GM18519 (cell line): ENCODE measurements at regions not wholly inside any gene's neighbourhood (a gene's known extent, or its start where the extent isn't known, plus 50 kb on each side); places are given as distances from the start of the nearest gene placed in this dataset.

Experiments used
- ATAC-seq: cut with Tn5 transposase; IDR thresholded peaks from one replicate; pipeline ENCODE4 v1.9.1; 2021; ENCODE audit warnings: mild to moderate bottlenecking, moderate library complexity; ENCODE audit not compliant: unreplicated experiment, low FRiP score

DNA sequence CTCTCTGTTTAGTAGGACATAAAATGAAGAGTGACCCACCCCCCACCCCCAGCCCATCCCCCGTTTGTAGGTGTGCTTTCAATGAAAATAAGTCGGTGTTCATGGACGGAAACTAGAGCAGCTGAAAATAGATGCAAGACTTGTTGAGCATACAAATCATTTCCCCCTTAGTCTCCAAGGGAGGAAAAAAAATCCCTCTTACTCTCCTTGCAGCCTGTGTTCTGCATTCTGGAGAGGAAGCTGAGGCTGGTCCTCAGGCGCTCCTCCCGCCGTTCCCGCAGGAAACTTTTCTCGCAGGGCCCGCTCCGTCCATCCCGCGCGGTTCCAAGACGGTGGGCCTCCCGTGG lies 259.0 kb upstream of the E2F7 start:
- ATAC-seq: no peak

DNA sequence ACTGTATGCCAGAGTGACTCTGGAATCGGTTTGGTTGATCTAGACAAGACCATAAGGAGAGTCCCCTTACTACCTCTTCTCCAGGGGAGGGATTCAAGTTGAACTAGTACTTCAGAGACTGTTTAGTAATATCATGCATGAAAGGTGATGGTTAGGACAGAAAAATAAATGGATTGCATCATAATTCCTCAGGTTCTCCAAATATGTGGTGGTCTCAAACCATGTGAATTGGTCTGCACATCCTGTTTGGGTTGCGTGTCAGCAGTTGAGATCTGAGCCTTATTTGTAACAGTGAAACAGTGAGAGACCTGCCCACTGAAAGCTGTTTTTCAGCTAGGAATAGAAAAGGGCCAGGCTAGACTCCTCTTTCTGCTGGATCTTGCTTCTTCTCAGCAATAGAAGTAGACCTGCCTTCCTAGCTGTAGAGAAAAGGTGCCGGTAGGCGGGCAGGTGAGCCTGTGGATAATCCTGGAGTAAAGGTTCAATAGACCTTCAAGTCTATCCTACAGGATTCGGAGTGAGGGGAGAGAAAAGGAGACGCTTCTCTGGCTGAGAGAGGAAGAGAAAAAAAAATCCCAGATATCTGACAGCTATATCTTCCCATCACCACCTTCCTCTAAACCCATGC lies 258.5 kb upstream of the E2F7 start:
- ATAC-seq: peak; percentile 29

DNA sequence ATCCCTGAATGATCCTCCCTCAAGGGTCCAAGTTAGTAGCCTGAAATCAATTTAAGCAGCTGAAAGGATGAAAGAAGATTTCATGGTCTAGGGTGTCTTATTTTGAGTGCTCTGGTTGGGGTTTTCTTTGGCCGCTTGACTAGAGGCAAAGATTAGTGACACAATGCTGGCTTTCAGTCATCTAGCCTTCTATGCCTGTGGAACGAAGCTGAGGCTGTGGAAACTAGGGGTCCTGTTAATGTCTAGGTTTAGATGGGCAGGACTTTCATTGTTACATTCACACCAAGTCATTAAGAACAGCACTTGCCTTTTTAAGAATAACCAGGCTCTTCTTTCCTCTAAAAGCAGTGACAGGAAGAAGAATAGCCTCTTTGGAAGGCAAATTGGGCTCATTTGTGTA lies 253.8 kb upstream of the E2F7 start:
- ATAC-seq: no peak

DNA sequence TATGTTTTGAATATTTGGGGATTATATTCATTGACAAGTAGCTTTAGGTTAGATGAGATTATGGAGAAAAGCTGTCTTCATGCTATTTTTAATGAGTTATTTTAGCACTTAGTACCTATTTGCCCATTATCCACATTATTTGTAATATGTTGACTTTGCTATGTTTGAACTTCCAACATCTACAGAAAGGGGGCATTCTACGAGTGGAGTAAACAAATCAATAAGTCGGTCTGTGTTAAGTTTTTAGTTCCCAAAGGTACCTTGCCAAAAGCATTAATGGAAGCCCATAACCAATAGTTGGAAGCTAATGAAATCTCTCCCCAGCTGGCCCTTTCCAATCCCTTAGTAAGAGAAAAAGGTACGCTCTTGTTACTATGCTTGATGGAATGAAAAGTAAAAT lies 250.0 kb upstream of the E2F7 start:
- ATAC-seq: no peak

DNA sequence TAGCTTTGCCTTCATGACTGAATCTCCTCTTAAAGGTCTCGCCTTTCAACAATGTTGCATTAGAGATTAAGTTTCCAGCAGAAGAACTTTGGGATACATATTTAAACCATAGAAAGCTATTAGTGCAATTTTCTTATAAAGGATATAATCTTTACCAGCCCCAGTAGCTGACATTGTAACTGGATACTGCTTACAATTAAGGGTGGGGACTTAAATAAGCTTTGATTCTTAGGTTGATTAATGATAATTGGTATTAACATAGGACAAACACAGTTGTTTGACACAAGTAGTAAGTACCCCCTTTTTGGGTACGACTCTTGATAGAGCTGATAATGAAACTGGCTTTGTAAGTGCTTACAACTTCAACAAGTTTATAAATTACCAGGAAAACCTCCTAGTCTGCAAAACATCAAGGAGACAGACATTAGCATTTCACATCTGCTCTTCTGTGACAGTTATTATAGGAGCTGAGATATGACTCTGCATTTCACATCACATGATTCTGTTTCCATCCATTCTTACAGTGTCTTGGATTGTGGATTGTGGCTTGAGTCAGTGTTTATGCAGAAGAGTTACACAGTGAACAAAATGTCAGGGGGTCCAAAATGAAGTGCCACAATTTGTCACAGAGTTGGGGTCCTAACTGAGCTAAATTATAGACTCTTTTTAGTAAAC lies 249.1 kb upstream of the E2F7 start:
- ATAC-seq: no peak

DNA sequence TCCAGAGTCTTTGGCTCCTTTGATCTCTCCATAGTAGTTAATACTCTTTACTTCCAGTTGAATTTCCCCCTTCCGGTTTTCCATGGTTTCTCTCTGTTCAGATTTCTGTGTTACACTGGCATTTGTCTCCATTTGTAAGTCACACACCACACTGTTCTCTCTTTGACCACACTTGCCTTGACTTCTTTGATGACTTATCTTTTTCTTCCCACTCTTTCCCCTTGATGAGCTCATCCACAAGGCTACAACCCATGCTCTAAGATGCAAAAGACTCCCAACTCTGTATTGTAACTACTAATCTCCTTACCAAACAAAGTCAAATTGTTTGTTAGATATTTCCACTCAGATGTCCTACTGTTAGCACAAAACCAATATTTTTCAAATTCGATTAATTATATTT lies 242.7 kb upstream of the E2F7 start:
- no peak for ATAC-seq

DNA sequence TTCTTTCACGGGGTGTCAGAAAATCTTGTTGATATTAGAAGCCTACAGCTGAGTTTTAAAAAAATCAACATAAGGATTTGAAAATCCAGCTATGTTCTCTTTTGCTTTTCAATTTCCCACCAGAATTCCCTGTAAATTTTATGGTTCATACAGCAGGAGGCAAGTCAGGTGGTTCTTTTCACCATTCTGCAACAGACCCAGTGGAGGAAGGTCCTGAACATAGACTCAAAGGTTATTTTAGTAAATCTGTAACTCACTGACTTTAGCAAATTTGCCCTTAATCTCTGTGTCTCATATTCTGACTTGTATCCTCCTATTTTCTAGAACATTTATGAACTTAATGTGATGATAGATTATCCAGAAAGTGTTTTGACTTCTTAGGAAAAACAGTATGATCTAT lies 235.4 kb upstream of the E2F7 start:
- no peak for ATAC-seq

DNA sequence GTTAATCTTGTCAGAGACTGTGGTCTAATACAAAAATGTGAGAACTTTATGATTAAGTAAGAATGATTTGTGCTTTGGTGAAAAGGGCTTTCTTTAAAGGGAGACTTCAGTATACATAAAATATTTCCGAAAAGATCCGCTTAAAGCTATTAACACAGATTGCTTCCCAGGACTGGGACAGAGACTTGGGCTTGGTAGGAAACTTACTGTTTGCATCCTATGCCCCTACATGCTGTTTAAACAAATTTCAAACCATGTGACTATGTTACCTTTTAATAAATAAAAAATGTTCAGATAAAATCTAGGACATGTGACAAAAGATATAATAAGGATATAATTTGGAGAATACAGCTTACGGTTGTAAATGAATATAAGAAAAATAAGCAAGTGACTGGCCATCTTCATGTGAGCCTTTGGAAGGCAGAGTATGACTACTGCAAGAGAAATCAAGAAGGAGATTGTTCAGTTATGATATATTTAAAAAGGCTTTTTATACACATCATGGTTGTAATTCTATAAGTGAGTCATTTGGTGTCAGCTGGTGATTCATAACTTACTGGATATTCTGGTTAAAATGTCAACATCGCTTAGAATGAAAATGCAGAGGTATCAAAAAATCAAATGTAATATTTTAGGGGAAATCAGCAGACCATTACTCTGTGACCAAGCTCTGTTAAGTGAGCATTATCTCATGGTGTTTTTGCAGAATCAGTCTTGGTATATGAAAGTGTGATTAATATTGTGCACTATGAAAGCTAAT lies 234.7 kb upstream of the E2F7 start:
- ATAC-seq: no peak

DNA sequence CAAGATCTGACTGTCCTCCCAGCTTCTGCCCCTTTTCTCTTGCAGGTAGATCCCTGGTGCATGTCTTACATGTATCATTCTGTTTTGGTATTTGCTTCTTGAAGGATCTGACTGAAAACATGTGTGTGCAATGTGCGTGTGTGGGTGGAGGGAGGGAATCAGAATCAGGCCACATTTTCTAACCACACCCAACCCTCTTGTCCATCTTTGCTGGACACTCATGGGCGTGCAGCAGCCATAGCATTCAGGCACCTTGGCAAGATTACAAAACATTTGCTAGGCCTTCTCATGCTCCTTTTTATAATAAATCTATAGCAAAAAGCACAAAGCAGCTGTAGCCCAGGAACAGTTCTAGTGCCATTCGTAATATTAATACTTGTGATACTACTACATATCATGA lies 233.6 kb upstream of the E2F7 start:
- no peak for ATAC-seq

DNA sequence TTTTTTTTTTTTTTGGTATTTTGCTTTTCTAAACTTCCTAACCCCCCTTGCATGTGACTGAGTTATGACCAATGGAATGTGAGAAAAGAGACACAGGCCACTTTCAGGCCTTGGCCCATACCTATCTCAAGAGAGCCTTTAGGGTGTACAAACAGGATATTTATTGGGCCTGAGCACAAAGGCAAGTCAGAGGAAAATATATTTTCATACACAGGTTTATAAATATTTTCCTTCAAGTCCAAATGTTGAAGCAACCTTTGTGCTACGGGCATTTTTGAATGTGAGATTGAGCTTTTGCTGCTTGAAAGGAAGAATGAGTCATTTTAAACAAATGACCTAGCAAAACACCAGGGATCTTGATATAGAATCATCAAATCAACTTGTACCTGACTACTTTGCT lies 228.6 kb upstream of the E2F7 start:
- ATAC-seq: no peak

DNA sequence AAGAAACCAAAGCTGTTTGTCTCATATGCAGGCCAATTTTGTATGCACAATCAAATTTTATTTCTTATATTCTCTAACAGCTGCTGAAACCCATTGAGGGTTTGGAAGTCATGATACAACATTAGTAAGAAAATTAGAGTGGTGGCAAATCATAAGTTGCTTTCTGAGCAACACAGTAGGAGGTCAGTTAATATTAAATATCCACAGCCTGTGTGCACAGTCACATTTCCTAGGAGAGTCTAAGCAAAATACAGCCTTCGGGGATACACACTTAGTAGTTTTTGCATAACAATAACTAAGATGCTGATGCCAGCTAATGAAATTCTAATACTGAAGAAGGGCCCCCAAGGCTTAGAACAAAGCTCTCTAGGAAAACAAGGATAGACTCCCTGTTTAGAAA lies 209.6 kb upstream of the E2F7 start:
- no peak for ATAC-seq

DNA sequence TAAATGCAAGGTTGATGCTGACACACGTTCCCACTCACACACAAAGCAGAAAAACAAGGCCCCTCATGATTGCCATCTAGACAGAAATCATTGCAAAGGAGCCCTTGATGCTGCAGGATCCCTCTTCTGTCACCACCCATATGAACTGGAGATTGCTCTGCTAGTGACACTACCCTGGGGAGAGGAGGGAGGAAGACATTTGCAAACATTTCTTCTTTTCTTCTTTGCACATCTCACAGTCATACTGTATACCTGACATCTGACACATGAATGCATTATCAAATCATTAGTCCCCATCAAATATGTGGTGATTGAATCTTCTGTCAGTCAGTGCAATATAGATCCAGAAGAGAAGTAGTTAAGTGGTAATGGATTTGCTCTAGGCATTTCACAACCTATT lies 208.5 kb upstream of the E2F7 start:
- no peak for ATAC-seq

DNA sequence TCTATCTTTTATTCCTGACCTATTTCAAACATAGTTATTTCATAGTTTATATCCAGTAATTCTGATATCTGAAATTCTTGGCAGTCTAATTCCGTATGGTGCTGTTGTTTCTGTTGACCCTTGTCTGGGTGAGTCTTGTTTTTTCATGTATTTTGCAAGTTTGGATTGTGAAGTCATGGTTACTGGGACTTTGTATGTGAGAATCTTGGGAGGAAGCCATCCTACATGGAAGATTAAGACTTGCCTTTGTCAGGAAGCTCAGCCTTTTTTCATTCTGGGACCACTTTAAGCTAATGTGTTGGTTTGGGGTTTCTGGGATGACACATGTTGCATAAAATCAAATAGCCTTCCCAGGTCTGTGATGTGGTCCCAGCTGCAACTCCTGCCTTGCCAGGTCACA lies 191.6 kb upstream of the E2F7 start:
- ATAC-seq: no peak

DNA sequence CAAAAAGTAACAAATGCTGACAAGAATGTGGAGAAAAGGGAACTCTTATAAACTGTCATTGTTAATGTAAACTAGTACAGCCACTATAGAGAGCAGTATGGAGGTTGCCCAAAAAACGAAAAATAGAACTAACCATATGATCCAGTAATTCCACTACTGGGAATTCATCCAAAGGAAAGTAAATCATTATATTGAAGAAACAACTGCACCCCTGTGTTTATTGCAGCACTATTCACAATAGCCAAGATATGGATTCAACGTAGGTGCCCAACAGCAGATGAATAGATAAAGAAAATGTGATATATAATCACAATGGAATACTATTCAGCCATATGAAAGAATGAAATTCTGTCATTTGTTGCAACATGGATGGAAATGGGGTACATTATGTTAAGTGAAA lies 188.0 kb upstream of the E2F7 start:
- ATAC-seq: no peak

DNA sequence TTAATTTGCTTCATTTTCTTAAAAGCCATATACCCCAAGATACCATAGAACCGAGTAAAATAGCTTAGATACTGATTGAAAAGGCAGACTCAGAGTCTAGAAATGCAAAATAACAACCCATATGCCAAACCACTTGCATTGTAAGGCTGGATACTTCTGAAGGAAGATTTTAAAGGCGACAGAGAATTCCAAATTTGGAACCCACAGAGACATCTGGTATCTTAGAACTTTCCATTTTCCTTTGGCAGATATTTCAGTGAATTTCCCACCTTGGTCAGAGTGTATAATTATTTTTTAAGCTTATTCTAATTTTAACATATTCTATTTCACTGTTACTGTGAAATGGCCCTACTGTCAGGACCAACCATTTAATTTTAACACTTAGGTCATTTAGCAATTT lies 186.4 kb upstream of the E2F7 start:
- ATAC-seq: no peak

DNA sequence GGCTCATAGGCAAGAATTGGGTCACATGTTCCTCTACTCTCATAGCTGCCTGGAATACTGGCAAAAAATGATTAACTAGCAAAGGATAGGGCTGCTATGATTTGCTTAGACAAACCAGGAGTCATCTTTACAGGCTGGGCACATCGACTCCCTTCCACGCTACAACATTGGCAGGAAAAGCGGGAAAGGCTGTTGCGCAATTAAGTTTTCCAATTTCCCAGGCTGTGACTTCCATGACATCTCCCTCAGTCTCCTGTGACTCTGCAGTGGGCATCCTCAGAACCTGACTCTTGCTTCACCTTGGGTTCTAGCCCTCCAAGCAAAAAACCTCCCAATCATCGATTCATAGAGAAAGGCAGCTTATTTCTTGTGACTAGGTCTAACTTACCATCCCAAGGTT lies 184.5 kb upstream of the E2F7 start:
- ATAC-seq: no peak

DNA sequence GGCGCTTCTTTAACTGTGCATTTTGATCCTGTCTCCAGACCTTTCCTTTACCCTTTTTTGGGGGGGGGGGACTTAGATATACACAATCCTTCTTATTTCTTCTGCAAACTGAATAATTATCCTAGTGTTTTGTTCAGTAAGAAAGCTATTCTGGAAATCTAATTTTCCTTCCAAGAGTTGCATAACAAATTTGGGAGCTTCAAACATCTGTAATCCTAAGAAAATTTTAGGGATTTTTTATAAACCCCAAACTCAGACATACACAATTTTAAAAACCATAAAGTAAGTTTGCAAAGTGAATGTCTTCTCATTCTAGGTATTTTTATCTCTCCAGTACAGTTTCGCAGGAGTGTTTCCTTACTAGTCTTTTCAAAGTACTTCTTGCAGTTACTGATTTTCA lies 182.7 kb upstream of the E2F7 start:
- ATAC-seq: no peak

DNA sequence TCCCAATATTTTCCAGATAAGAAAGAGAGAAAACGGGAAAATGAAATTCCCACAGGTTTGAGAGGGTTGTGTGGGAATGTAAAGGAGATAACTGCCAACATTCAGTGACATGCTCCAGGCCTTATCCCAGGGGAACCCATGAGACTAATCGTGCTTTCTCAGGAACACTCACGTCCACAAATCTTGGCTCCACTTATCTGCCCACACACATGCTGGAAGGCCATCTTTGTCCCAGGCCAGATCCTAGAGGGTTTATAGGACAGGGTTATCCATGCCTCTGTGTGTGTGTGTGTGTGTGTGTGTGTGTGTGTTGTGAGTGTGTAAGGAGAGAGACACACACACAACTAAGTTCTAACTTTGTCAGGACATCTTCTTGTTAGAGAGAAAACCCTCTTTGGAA lies 182.2 kb upstream of the E2F7 start:
- ATAC-seq: no peak

DNA sequence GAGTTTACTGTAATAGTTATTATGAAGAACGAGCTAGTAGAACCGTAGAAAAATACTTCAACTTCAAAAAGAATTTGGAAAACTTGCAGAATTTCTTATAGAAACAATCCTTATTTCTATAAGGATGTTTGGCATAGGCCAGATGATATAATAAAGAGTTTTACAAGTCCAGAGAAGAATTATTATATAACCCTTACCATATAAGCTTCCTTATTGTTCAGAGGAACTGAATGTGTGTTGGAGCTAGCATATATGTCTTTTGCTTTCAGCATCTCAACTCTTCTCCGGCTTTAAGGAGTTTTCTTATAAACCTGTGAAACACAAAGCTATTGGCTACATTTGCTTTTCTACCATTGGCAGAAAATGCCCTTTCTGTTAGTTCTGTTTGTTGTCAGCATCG lies 178.0 kb upstream of the E2F7 start:
- ATAC-seq: no peak

DNA sequence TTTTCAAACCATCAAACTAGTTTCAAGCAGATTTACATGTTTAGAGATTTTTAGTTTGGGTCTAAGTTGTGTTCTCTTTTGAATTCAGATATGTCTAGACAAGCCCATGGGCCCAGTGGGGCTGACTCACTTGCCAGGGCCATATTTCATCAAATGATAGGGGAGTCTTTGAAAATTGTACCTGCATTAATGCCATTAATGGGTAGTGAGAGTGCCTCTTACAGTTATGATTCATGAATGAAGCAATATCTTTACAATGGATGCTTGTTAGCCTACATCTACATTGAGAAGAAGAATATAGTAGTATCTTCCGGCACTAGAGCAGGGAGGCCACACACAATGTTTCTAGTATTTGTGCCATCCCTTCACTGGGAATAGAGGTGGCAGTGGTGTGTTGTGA lies 174.2 kb upstream of the E2F7 start:
- ATAC-seq: no peak

DNA sequence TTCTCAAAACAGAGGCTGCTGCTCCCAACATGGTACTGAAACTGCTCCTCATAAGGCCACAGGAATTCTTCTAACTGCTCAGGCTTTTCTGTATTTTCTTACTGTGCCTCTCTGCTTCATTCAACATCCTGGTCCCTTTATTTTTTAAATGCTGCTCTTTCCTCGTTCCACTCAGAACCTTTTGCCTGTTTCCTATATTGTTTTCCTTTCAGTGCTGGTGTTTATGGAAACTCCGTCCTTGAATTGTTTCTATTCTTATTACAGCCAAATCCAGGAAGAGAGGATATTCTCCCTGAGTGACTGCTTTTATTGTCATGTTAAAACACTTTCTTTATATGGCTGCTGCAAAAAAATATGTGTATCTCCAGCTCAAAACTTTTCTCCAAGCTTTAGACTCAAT lies 173.0 kb upstream of the E2F7 start:
- no peak for ATAC-seq

DNA sequence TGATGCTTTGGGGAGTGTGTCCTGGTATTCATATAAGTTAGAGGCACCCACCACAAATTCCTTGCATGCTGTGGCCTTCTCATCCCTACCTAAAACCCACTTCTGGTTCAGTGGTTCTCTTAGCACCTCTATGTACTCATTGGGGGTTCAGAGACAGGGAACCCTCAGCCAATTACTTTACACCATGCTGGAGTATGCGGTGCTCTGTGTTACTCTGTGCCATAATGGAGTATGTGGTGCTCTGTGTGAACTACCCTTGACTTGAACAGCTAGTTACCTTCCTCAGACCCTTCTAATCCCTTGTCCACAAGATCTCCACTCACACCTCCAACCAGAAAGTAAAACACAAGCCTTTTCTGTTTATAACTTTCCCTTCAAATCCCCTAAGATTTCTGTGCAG lies 172.5 kb upstream of the E2F7 start:
- no peak for ATAC-seq
